HG03457 (cell line): ENCODE measurements at regions not wholly inside any gene's neighbourhood (a gene's known extent, or its start where the extent isn't known, plus 50 kb on each side); places are given as distances from the start of the nearest gene placed in this dataset.
"Not testable (repeated sequence)": the region's sequence is repeated elsewhere in the genome, so short reads cannot be mapped to it uniquely, and the experiment has no call there.

Source experiments
- ATAC-seq: cut with Tn5 transposase; IDR thresholded peaks from one replicate; pipeline ENCODE4 v1.9.1; 2021; ENCODE audit warnings: moderate number of reproducible peaks; ENCODE audit not compliant: unreplicated experiment

DNA sequence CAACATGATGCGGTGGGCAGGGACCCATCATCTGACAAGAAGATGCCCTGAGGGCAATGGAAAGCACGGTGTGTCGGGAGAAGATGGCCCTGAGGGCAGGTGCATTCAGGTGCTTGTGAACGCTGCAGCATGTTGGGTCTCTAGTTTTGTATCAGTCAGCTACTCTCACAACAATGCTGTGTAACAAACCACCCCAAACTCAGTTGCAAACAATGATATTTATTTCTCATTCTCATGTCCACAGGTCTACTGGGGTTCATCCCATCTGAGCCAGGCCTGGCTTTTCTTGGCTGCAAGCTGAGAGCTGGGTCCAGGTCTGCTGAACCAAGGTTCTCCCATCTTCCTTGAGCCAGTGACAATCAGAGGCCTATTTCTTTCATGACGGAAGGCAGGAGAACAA, 461.6 kb downstream of the PREX1 start:
- ATAC-seq: no peak

DNA sequence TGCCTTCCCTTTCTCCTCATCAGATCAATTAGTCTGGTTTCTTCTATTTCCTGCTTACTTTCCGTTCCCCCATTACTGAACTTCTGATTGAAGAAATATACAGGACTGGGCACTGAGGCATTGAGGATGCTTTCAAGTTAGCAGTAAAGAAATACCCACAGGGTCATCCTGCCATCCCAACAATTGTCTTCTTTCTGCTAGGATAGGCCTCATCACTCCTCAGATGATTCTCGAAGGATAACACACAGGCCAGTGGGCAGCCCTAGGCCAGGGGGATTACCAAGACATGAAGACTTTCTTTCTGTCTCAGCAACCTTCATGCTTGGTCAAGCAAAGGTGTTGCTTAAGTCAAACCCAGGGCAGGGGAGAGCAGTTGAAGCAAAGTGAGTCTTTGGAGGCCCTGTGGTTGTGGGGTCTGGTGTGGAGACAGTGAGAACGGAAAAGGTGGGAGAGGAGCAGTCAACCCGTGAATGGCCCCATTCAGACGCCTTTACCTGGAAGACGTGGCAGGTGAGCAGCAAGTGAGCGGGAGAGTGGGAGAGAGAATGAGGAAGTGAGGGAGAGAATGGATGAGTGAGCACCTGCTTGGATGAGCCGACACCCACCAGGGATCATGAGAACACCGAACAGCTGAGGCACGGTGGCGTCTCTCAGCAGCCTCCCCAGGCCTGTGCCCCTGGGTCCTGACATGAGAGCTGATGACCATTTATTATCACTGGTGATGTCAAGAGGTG, 462.9 kb downstream of the PREX1 start:
- no peak for ATAC-seq

DNA sequence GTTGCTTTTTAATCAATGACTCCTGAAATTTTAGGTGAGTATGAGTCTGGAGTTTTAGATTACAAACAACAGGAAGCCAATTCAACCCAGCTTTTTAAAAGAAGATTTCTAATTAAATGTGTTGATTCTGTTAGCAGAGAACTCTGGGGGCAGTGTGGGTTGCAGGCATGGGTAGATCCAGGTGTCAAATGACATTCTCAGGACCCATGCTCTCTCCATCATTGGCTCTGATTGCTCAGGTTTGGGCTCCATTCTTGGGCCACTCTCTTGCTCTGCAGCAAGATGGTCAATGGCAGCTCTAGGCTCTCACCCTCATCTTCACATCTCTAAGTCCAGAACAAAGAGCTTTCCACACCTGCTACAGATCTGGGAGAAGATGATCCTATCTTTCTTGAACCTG, 463.7 kb downstream of the PREX1 start:
- ATAC-seq: no peak

DNA sequence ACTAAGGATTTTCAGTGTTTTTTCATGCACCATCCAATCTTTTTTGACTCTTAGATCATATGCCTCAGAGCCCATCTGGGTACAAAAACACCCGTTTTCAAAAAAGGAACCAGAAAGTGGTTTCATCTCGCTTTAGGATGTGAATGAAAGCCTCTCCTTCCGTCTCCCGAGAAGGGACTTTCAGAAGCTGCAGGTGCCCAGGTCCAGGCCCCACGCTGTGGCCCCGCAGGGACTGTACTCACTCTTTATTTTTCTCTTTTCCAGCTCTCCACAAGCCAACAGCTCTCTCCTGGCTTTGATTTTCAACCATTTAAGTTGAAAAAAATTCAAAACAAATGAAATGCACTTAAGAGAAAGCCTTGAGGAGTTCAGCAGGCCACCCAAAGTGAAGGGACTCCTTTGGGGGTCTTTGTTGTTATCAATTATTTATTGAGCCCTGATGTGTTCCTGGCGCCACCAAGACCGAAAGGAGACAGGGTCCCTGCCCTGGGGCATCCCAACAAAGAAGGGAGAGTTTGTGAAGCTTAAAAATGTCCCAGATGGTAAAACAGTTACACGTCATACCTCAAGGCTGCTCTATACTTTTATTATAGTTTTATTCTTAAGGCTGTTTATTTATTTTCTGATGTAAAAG, 467.3 kb downstream of the PREX1 start:
- no peak for ATAC-seq

DNA sequence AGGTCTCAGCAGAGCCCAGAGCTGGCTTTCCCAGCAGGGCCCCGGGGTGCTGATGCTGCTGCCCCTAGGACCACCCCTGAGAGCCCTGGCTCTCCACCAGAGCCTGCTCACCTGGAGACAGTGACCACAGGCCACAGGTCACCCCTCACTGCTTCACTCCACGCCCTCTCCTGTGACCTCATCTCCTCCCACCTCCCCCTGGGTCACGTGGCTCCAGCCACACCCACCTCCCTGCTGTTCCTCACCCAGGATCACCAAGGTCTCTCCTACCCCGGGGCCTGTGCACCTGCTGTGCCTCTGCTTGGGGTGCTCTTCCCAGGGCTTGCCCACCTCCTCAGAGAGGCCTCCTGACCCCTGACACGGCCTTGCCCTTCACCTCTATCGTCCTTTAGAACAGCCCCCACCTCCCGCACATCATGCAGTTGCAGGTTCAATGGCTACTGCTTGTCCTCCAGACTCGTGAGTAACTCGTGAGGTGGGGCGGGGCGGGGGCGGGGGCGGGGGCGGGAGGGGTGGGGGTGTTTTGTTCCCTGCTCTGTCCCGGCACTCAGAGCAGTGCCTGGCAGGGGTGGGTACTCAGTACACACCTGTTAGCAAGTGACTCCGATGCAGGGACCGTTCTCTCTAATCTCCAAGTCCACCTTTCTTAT, 468.0 kb downstream of the PREX1 start:
- ATAC-seq: no peak

DNA sequence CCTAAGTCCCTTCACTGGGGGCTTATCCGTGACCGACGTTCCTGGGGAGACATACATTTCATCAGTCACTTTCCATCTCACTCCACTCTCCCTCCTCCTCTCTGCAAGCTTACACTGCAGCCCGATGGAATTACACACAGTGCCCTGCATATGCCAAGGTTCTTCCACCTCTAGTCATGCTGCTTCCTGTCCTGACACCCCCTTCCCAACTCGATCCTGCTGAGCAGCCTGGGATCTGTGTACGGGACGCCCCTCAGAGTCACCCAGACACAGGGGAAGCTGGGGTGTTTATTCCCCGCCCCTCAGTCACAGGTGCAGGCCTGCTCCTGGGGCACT, 468.8 kb downstream of the PREX1 start:
- ATAC-seq: not testable (repeated sequence)

DNA sequence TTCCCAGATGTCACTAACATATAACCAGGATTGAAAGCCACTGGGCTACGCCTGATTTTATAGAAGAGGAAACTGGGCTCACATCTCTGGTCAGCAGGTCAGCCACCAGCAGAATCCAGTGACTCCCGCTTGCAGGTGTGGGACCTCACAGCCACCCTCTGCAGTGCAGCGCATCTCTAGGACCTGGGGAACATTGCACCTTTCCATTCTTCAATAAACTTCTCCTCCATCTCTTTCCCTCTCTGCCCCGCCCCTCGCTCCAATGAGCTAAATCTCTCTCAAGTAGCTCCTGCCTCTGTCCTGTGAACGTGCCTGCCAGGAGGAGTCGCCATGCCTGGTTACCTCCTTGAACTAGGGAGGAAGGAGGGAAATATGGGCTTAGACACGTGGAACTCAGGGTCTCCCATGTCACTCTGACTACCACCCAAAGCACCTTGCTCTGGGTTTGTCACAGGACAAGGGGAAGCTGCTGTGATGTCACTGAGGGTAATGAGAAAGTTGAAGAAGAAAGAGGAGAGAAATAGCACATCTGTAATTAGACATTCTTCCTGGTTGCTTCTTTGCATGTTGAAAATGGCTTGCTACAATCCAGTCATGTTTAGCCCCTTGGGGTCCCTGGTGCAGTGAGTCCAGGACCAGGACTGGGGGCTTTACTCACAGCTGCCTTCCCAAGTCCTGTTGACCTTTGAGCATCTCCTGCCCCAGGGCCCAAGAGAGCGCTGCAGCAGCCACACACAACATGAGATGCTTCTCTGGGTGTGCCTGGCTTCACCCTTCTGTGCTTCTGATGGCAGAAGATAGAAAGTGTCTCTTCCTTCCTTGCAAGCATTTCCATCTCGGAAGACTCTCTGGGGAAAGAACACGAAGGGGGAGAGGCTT, 469.4 kb downstream of the PREX1 start:
- no peak for ATAC-seq

DNA sequence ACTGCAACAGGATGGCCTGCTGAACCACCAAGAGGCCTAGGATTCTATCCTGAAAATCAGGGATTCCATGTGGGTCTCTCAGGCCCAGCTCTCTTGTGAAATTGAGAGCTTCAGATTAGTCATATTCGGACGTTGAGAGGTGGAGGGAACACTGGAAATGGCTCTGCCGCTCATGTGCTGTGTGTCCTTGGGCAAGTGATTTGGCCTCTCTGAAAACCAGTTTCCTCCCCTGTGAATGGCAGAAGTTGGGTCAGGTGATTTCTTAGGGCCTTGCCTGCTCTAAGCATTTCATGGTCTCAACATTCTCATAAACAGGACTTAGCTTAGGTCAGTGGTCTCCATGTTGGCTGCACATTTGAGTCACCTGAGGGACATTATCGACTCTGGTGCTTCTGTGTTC, 470.1 kb downstream of the PREX1 start:
- ATAC-seq: no peak

DNA sequence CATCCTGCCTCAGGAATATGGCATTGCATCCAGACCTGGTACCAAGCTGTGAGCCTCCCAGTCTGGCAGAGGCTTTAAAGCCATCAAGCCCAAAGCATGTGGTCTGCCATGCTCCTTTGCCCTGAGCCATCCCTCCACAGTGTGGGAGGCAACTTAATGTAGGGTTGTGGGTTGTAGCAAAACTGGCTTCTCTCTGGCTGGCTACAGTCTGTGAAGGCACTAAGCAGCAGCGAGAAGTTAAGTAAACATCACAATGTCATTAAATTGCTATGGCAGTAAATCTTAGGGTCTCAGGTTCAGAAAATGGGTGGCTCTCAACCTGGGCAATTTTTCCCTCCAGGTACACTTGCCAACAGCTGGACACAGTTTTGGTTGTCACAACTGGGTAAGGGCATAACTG, 472.9 kb downstream of the PREX1 start:
- ATAC-seq: no peak

DNA sequence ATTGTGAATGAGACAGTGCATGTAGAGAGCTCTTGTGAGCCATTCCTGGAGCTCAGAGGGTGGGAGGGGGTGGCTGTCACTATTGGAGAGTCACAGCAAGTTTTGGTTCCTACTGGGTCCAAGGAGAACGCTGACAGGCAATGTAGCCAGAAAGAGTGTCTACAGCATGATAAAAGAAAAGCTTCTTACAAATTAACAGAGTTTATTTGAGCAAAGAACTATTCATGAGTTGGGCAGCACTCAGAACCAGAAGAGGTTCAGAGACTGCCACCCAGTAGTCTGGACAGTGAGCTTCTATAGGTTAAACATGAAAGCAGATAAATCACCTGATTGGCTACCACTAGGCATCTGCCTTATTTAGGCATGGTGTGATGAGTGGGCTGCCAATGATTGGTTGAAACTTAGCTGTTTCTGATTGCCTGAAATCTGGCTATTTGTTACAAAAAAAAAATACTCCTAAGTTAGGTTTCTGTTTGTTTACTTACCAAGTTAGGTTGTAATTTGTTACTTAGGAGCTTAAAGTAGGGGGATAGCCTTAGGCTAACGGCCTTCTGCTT, 473.4 kb downstream of the PREX1 start:
- no peak for ATAC-seq

DNA sequence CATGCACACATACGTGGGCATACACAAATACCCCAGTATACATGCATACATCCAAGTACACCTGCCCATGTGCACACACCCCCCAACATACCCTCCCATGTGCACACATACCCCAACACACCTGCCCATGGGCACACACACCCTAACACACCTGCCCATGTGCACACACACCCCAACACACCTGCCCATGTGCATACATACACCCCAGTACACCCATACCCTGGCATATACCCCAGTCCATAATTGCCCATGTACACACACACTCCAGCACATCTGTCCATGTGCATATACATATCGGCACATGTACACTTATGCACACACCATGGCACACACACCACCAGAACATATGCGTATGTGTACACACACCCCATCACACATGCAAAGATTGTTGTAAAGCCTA, 475.2 kb downstream of the PREX1 start:
- no peak for ATAC-seq

DNA sequence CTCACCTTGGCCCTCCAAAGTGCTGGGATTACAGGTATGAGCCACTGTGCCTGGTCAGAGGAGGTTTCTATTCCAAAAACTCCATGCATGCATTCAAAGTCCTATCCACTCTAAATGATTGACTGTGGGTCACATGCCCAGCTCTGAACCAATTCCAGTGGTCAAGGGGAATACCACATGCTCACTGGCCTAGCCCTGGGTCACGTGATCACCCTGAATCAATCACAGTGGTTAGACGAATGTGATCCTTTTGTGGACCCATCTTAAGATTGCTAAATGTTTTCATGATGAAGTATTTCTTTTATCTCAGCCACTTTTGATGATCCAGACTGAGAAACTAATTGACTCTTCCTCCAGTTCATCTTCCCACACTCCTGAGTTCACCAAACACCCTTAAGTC, 475.8 kb downstream of the PREX1 start:
- ATAC-seq: no peak

DNA sequence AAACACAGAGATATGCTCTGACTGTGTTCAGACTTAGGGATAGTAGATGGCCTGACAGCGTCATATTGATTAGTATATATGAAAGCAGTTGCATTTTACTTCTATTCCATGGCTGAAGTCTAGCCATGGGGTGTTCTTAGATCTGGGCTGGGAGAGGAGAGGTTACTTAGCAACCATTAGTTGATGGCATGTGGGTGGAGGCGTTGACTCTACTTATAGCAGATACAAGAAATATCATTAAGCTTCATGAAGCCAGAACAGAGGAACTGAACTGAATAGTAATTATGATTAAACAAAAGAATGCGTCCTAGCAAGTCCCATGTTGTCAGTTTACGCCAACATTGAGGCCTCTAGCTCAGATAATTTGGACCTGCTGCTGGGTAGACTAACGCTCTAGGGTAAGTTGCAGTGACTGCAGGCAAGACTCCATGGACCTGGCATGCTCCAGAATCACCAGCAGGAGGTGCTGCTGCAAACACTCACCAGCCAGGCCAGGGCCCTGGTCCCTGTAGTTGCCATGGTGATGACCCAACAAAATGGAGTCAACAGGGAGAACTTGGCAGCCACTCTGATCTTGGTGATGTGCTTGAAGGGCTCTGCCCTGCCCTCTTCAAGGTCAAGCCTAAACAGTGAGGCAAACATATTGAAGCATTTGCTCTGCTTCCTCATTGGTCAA, 477.3 kb downstream of the PREX1 start:
- ATAC-seq: no peak

DNA sequence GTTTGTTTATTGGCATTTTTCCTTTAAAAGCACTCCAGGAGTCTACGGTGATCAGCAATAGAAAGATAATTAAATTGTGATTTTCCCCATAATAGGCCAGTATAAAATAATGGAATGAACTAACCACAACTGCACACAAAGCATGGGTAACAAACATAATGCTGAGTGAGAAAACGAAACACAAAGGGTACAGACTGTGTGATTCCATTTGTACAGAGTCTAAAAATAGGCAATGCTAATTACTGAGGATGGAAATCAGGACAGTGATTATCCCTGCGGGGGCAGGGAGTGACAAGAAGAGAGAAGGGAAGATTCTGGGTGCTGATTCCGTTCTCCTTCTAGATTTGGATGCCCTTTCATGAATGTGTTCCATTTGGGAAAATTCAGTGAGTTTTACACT, 478.1 kb downstream of the PREX1 start:
- no peak for ATAC-seq

DNA sequence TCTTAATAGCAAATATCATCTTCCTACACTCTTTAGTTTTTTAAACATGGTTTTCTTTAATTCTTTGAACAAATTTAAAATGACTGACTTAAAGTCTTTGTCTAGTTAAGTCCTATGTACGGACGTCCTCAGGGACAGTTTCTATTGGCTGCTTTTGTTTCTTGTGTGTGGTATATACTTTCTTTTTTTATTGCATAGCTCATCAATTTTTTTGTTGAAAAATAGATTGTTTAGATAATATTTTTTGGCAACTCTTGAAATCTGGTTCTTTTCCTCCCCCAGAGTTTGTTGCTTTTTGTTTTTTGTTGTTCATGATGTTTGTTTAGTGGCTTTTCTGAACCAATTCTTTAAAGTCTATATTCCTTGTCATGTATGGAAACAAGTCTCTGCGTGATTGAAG, 479.8 kb downstream of the PREX1 start:
- ATAC-seq: no peak

DNA sequence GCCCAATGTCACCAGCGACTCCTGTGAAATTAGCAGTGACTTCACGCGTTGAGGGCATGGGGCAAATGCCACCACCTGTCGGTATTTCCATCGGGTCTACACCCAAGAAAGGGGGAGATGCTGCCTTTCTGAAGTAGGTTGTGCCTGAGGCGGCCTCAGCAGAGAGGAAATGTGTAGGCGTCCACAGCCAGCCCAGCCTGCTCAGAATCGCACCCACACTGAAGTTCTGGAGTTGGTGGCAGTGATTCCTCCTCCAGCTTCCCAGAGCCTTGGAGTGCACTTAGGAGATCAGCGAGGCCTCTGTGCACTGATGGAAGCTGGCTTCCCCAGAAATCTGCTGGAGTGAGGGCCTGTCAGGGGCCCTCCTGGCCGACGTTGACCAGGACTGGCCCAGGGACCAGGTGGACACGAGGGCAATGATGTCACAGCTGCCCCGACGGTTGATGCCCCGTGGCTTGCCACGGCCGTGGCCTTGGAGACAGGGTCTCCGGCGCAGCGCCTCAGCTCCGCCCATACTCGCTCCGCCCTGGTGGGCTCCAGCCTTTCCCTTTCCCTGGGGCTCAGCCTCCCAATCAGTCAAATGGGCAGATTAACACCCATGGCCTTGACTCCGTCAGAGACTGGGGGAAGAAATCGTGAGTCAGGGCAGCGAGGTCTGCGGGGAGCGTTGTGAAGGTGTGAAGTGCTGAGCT, 484.8 kb downstream of the PREX1 start:
- ATAC-seq: no peak

DNA sequence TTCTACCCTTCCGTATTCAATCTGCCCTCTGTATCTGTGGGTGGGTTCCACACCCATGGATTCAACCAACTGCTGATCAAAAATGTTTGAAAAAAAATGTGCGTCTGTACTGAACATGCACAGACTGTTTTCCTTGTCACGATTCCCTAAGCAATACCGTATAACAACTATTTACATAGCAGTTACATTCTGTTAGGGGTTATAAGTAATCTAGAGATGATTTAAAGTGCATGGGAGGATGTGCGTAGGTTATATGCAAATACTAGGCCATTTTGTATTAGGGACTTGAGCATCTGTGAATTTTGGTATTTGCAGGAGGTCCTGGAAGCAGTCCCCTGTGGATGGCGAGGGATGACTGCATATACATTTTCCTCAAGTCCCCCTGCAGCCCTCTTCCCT, 486.9 kb downstream of the PREX1 start:
- no peak for ATAC-seq

DNA sequence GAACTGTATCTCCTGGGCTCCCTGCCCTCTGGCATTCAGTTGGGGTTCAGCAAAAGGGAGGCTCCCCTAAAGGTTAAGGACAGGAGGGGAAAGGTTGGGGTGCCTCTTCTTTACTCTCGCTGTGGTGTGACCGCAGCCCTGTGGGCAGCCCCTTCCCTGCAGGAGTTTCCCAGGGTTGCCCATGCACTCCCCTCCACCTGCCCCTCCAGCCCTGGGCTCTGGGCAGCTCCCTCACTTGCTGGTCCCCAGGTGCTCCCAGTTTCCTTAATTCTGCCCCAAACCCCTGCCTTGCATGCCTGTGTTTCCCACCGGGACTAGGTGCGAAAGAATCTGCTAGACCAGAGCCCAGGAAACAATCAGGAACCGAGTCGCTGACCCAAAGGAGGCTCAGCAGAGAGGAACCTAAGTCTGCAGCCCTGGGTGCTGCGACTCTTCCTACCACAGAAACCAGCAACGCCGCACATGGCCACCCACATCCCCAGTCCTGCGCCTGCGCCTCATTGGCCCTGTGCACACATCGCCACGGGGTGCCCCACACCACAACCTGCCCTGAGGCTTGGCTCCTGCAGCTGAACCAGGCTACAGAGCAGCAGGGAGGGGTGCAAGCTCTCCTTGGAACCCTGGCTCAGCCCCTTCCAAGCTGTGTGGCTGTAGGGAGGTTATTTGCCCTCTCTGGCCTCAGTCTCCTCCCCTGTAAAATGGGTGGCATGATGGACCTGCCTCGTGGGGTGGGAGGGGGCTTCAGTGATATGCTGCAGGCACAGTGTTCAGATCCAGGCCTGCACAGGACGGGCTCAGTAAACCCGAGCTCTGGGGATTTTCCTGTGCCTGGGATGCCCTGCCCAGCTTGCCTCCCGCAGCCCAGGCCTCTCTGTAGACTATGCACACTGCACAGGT, 487.6 kb downstream of the PREX1 start:
- ATAC-seq: no peak
